Left ventricle myocardium inferior (tissue), 1 donor: ENCODE measurements at regions not wholly inside any gene's neighbourhood (a gene's known extent, or its start where the extent isn't known, plus 50 kb on each side); places are given as distances from the start of the nearest gene placed in this dataset.

Experiments used
- DNase-seq: peaks from one replicate; pipeline ENCODE4 v3.0.0-alpha.2; 2020
- H3K27ac ChIP-seq: fragments of 200-600 bp; replicated peaks from 2 replicates; pipeline ENCODE4 v1.8.0; 2021
- H3K27me3 ChIP-seq: fragments of 200-600 bp; 2 replicates; pipeline ENCODE4 v1.8.0; 2021; ENCODE audit warnings: low read depth
- H3K36me3 ChIP-seq: fragments of 200-600 bp; 2 replicates; pipeline ENCODE4 v1.8.0; 2021
- H3K4me1 ChIP-seq: fragments of 200-600 bp; 2 replicates; pipeline ENCODE4 v1.8.0; 2021
- H3K4me3 ChIP-seq: fragments of 200-600 bp; 2 replicates; pipeline ENCODE4 v1.8.0; 2021; ENCODE audit warnings: mild to moderate bottlenecking, moderate library complexity
- H3K9me3 ChIP-seq: fragments of 200-600 bp; replicated peaks from 2 replicates; pipeline ENCODE4 v1.8.0; 2021
- intact Hi-C: fragments of 100-400 bp; cut with micrococcal nuclease; formaldehyde crosslinking; loops from one replicate; pipeline ENCODE4 v1.11.0; 2022
- TF ChIP-seq, protein P1 (sequence below): fragments of 200-600 bp; IDR thresholded peaks from 2 replicates; pipeline ENCODE4 v1.8.0; 2021; ENCODE audit warnings: antibody characterized with exemption, mild to moderate bottlenecking, borderline replicate concordance
- donor health status: DM: no; HTN: yes; CAD: no; lungs with severe emphysema.

DNA sequence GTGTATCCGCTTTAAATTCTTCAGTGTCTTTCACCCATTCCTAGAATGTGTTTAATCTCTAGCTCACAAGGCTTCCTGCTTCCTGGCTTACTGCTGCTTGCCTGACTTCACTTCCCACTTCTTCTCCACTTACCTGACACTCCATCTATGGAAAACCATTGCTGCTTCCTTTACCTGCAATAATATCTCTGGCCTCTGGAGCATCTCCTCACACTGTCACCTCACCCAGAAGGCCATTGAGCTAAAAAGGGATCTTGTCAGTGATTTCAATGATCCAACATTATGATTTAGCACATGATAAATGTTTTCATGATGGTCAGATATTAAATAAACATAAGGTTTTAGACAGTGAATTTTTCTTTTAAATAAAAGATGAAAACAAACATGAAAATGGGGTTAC lies 281.1 kb downstream of the MRPS30 start:
- intact Hi-C loops, result no loop called here
- no peak overlapping the region for H3K4me3 ChIP-seq
- H3K36me3 ChIP-seq, result no peaks in the 10 kb centered on the region
- H3K27me3 ChIP-seq, result no peaks in the 10 kb centered on the region
- DNase-seq, result no peak
- no peaks in the 10 kb centered on the region for H3K9me3 ChIP-seq
- H3K27ac ChIP-seq, result no peak overlapping the region
- H3K4me1 ChIP-seq, result no peaks in the 10 kb centered on the region
- TF ChIP-seq, protein P1, sequence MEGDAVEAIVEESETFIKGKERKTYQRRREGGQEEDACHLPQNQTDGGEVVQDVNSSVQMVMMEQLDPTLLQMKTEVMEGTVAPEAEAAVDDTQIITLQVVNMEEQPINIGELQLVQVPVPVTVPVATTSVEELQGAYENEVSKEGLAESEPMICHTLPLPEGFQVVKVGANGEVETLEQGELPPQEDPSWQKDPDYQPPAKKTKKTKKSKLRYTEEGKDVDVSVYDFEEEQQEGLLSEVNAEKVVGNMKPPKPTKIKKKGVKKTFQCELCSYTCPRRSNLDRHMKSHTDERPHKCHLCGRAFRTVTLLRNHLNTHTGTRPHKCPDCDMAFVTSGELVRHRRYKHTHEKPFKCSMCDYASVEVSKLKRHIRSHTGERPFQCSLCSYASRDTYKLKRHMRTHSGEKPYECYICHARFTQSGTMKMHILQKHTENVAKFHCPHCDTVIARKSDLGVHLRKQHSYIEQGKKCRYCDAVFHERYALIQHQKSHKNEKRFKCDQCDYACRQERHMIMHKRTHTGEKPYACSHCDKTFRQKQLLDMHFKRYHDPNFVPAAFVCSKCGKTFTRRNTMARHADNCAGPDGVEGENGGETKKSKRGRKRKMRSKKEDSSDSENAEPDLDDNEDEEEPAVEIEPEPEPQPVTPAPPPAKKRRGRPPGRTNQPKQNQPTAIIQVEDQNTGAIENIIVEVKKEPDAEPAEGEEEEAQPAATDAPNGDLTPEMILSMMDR, result no peak

DNA sequence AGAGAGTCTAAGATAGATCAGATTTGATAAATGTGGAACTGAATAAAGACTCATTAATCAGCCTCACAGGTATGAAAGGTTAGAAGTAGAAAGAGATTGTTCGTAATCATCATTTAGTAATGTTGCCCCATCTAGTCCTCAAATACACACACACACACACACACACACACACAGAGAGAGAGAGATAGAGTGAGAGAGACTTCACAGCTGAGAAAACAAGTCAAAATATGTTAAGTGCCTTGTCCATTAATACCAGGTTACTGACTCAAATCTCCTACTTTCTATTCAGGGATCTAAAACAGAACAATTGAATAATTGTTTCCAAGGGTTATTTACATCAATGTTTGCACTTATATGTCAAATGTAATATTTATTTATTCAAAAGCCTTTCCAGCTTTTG lies 284.6 kb downstream of the MRPS30 start:
- H3K9me3 ChIP-seq, result no peaks in the 10 kb centered on the region
- no peaks in the 10 kb centered on the region for H3K4me1 ChIP-seq
- no peak overlapping the region for H3K4me3 ChIP-seq
- TF ChIP-seq, protein P1, result no peak
- H3K36me3 ChIP-seq, result no peaks in the 10 kb centered on the region
- intact Hi-C loops, result no loop called here
- H3K27ac ChIP-seq, result no peak overlapping the region
- DNase-seq, result no peak
- no peaks in the 10 kb centered on the region for H3K27me3 ChIP-seq

DNA sequence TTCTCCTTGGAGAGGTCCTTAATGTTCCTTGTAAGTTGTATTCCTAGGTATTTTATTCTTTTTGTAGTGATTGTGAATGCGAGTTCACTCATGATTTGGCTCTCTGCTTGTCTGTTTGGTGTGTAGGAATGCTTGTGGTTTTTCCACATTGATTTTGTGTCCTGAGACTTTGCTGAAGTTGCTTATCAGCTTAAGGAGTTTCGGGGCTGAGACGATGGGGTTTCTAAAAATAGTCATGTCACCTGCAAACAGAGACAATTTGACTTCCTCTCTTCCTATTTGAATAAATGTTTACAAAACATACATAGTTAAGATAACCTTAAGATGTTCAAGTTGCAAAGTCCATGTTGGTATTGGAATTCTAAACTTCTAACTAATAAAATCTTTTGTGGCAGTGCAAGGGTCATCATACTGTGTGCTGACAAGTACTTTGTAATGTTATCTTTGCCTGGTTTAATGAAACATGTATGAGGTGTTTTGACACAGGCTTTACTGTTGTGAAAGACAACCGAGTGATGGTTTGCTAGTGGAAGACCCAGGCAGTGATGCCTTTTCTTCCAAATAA lies 286.2 kb downstream of the MRPS30 start:
- H3K27me3 ChIP-seq, result no peaks in the 10 kb centered on the region
- intact Hi-C loops, result no loop called here
- H3K27ac ChIP-seq, result no peak overlapping the region
- no peak overlapping the region for H3K4me3 ChIP-seq
- H3K36me3 ChIP-seq, result no peaks in the 10 kb centered on the region
- H3K4me1 ChIP-seq, result no peaks in the 10 kb centered on the region
- TF ChIP-seq, protein P1, result no peak
- no peaks in the 10 kb centered on the region for H3K9me3 ChIP-seq
- DNase-seq, result no peak

DNA sequence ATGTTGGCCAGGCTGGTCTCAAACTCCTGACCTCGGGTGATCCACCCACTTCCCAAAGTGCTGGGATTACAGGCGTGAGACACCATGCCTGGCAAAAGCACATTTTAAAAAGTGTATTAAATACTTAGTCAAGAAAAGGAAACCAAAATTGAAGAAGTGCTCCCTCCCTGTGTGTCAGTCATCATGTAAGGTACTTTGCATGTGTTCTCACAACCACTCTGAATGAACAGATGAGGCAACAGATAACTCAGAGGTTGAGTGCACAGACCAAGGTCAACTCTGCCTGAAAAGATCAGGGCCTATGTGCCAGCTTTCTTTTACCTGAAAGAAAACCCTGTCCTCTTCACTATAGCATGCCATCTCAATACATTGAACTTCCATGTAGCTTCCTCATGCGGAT lies 289.7 kb downstream of the MRPS30 start:
- TF ChIP-seq, protein P1, result no peak
- H3K4me3 ChIP-seq, result no peak overlapping the region

DNA sequence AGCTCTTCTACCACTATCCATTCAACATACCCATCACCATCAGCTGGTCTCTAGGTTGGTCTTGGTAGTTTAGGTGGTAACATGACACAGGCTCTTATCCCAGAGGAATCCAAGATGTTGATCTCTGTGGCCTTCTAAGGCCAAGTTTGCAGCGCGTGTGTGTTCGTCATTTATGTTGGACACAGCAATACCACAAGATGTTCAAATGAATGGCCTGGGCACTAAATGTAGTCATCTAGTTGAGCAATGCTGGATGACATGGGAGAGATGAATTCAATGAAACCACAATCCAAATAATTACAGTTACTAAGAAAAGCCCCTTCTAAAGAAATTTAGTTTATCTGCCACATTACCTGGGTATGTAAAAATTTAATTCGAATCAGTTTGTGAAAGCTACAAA lies 292.4 kb downstream of the MRPS30 start:
- TF ChIP-seq, protein P1, result no peak
- Histone ChIP-seq H3K4me3 (no peak overlapping the region), H3K36me3 (no peaks in the 10 kb centered on the region), H3K9me3 (no peaks in the 10 kb centered on the region), H3K4me1 (no peaks in the 10 kb centered on the region), H3K27me3 (no peaks in the 10 kb centered on the region), H3K27ac (no peak overlapping the region)
- no peak for DNase-seq
- intact Hi-C loops, result no loop called here

More for the DNA sequence above, 289.7 kb downstream of the MRPS30 start:
- intact Hi-C loops, result no loop called here
- no peaks in the 10 kb centered on the region for H3K9me3 ChIP-seq
- no peaks in the 10 kb centered on the region for H3K36me3 ChIP-seq
- no peaks in the 10 kb centered on the region for H3K27me3 ChIP-seq
- DNase-seq, result no peak
- no peak overlapping the region for H3K27ac ChIP-seq
- no peaks in the 10 kb centered on the region for H3K4me1 ChIP-seq

DNA sequence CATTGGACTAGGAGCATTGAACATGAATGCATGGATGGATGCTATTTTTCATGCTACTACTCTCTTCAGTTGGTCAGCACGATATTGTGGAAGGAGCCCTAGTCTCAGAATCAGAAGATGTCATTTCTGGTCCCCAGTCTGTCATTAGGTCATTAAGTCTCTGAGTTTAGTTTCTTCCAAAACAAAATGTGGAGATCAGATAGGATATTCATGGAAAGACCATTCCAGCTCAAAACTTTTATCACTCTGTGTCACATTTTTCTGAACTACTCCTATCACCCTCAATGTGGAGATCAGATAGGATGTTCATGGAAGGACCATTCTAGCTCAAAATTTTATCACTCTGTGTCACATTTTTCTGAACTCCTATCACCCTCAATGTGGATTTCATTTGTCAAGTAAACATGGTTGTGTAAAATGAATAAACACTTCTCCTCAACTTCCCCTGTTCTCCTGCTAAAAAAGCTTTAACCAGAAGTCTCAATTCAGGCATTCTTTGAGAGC lies 296.8 kb downstream of the MRPS30 start:
- TF ChIP-seq, protein P1, result no peak

More for the DNA sequence above, 296.8 kb downstream of the MRPS30 start:
- no peak for DNase-seq
- H3K9me3 ChIP-seq, result no peaks in the 10 kb centered on the region
- no peak overlapping the region for H3K4me3 ChIP-seq
- H3K27me3 ChIP-seq, result no peaks in the 10 kb centered on the region
- H3K27ac ChIP-seq, result no peak overlapping the region
- no peaks in the 10 kb centered on the region for H3K4me1 ChIP-seq
- no peaks in the 10 kb centered on the region for H3K36me3 ChIP-seq
- intact Hi-C loops, result no loop called here
